ENCODE measurements at regions not wholly inside any gene's neighbourhood (a gene's known extent, or its start where the extent isn't known, plus 50 kb on each side); places are given as distances from the start of the nearest gene placed in this dataset.

DNA sequence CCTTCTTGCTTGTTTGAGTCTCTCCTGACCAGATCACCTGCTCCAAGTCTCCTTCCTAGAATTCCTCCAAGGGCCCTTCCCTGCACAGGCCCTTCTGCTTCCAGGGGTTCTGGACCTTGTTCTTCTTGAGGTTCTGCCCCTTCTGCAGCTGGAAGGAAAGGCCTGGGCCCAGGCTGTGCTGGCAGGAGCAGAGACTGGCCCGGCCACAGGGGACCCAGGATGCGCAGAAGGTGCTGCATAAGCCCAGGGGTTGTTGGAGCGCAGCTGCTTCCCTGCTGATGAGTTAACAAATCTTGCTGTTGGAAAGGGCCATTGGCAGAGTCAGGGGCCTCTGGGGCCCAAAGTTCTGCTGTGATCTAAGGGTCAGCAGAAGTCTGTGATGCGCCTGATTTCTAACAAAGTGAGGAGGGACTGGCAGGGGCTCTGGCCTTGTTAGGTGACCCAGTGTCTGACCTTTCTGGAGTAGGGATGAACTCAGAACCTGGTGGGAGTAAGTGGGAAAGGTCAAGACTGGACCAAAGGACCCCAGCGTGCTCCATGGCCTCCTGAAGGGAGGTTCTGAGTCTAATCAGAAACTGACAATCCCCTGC lies 509.8 kb downstream of the PTPRU start:
- no peaks in the 10 kb centered on the region; the same call in 1 of the 2 replicates for H3K27me3 ChIP-seq (ENCODE audit: control insufficient read depth, insufficient read depth, low read length)
- ChIA-PET CTCF (interaction anchor here (1.8 kb wide), 1 partner anchor 9 kb away, joined by 4 read pairs; no protein-coding TSS in a partner anchor), POLR2A (no interaction called here)
- TF ChIP-seq, protein P1, sequence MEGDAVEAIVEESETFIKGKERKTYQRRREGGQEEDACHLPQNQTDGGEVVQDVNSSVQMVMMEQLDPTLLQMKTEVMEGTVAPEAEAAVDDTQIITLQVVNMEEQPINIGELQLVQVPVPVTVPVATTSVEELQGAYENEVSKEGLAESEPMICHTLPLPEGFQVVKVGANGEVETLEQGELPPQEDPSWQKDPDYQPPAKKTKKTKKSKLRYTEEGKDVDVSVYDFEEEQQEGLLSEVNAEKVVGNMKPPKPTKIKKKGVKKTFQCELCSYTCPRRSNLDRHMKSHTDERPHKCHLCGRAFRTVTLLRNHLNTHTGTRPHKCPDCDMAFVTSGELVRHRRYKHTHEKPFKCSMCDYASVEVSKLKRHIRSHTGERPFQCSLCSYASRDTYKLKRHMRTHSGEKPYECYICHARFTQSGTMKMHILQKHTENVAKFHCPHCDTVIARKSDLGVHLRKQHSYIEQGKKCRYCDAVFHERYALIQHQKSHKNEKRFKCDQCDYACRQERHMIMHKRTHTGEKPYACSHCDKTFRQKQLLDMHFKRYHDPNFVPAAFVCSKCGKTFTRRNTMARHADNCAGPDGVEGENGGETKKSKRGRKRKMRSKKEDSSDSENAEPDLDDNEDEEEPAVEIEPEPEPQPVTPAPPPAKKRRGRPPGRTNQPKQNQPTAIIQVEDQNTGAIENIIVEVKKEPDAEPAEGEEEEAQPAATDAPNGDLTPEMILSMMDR (IDR thresholded peaks at IDR 0.05; ENCODE audit: insufficient read depth, low read depth, low read length) = no peak
- no peak overlapping the region for H3K4me3 ChIP-seq (ENCODE audit: low read depth, low read length)
- no peaks in the 10 kb centered on the region for H3K36me3 ChIP-seq (ENCODE audit: control insufficient read depth, insufficient read depth, low read length)
- no peak for DNase-seq (ENCODE audit: low read depth)

DNA sequence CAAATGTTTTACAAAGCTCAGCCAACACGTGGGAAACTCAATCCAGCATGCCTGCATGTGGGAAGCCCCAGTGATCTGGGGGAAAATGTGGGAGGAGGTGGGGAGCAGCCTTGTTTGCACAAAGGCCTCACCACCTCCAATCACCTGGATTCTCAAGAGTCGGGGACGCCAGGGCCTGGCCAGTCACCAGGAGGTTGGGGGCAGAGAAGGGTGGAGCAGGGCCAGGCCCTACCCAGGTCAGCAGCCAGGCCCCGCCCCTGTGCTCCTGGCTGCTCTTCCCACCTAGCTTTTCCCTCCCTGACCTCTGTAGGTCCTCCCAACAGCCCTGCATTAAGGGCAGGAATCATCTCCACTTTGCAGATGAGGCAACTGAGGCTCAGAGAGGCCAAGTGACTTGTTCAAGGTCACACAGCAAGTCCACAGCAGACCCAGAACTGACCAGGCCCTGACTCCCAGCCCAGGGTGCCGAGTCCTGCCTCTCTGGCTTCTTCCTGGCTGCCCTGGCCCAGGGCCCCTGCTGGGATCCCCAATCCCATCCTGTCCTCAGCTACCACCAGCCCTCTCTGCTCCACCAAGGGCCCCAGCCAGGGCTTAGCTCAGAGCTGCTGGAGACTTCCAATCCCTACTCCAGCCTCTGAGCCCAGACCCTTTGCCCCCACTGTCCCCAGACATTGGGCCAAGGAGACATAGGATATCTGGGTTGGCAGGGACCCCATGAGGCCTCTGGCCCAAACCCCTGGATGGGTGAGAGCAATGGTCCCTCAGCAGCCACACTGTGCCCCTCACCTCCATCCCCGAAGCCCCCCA lies 508.6 kb downstream of the PTPRU start:
- TF ChIP-seq, protein P1 (IDR thresholded peaks at IDR 0.05; ENCODE audit: insufficient read depth, low read depth, low read length) = no peak
- H3K4me3 ChIP-seq (ENCODE audit: low read depth, low read length) = no peak overlapping the region
- POLR2A ChIA-PET = no interaction called here
- no peaks in the 10 kb centered on the region; the same call in 1 of the 2 replicates for H3K27me3 ChIP-seq (ENCODE audit: control insufficient read depth, insufficient read depth, low read length)
- CTCF ChIA-PET = interaction anchor here (1.2 kb wide), 1 partner anchor 15 kb away, joined by 3 read pairs; no protein-coding TSS in a partner anchor
- no peak for DNase-seq (ENCODE audit: low read depth)
- H3K36me3 ChIP-seq (ENCODE audit: control insufficient read depth, insufficient read depth, low read length) = no peaks in the 10 kb centered on the region

DNA sequence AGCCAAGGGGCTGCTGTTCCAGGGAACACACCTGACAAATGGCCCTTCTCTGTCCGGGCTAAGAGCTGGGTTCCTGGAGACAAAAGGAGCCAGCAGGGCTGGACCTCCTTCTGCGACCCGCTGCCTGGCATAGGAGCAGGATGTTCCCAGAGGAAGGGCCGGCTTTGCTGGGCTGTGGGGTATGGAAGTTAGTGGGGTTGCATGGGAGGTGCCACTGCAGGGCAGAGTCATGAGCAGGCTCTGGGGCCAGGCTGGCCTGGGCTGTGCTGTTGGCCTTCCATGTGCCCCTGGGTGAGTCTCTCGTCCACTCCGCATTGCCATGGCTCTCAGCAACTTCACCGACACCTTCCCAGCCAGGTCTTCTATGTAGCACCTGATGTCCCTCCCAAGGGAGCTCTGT lies 507.6 kb downstream of the PTPRU start:
- Histone ChIP-seq H3K27me3 (ENCODE audit: control insufficient read depth, insufficient read depth, low read length) (no peaks in the 10 kb centered on the region; the same call in 1 of the 2 replicates), H3K4me3 (ENCODE audit: low read depth, low read length) (no peak overlapping the region), H3K36me3 (ENCODE audit: control insufficient read depth, insufficient read depth, low read length) (no peaks in the 10 kb centered on the region)
- ChIA-PET CTCF (interaction anchor here (1.2 kb wide), 1 partner anchor 16 kb away, joined by 3 read pairs; no protein-coding TSS in a partner anchor), POLR2A (no interaction called here)
- no peak for DNase-seq (ENCODE audit: low read depth)
- TF ChIP-seq, protein P1 (IDR thresholded peaks at IDR 0.05; ENCODE audit: insufficient read depth, low read depth, low read length) = no peak

DNA sequence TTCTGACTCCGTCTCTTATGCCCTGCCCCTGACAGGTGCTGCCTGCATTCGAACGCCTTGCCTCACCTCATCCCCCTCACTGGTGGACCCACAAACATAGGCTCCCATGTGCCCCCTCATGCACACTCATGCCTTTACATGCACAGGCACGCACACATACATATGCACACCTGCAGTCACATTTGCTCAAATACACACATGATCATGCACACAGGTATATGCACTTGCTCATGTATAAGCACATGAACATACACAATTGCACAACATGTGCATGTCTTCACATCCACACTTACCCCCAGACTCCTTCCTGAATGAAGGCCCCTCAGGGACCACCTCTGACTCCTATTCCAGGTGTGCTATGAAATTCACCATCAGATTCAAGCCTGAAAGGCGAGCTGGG lies 506.9 kb downstream of the PTPRU start:
- no peak for DNase-seq (ENCODE audit: low read depth)
- no peaks in the 10 kb centered on the region; the same call in 1 of the 2 replicates for H3K27me3 ChIP-seq (ENCODE audit: control insufficient read depth, insufficient read depth, low read length)
- TF ChIP-seq, protein P1 (IDR thresholded peaks at IDR 0.05; ENCODE audit: insufficient read depth, low read depth, low read length) = no peak
- POLR2A ChIA-PET = no interaction called here
- CTCF ChIA-PET = no interaction called here
- H3K4me3 ChIP-seq (ENCODE audit: low read depth, low read length) = no peak overlapping the region
- no peaks in the 10 kb centered on the region for H3K36me3 ChIP-seq (ENCODE audit: control insufficient read depth, insufficient read depth, low read length)

DNA sequence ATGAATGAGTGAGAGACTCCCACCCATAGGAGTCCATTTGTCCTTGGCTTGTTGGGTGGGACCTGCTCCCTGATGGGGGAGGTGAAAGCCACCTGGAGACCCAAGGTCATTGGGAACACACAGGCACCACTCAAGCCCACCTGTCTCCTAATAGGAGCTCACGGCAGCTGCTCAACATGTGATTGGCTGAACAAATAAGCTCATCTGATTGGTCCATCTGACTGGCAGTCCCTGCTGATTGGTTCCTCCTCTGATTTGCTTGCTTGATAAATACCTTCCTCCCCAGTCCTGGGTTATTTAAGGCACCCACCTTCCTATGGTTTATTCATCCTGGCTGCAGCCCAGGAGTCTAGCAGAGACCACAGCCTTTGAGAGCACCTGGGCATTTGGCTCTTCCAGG lies 502.9 kb downstream of the PTPRU start:
- POLR2A ChIA-PET = no interaction called here
- no peak for DNase-seq (ENCODE audit: low read depth)
- CTCF ChIA-PET = no interaction called here
- TF ChIP-seq, protein P1 (IDR thresholded peaks at IDR 0.05; ENCODE audit: insufficient read depth, low read depth, low read length) = no peak
- Histone ChIP-seq H3K4me3 (ENCODE audit: low read depth, low read length) (no peak overlapping the region), H3K27me3 (ENCODE audit: control insufficient read depth, insufficient read depth, low read length) (no peaks in the 10 kb centered on the region), H3K36me3 (ENCODE audit: control insufficient read depth, insufficient read depth, low read length) (no peaks in the 10 kb centered on the region)

Data from BJ (cell line).